Fibroblast of pulmonary artery (primary cell): ENCODE measurements at regions not wholly inside any gene's neighbourhood (a gene's known extent, or its start where the extent isn't known, plus 50 kb on each side); places are given as distances from the start of the nearest gene placed in this dataset.

Experiments
- DNase-seq: peaks from one replicate; pipeline ENCODE4 v3.0.0-alpha.2; 2010; ENCODE audit warnings: low read depth
- H3K4me3 ChIP-seq: replicated peaks from 2 replicates; pipeline ENCODE4 v1.5.1; 2011; ENCODE audit warnings: low read depth, mild to moderate bottlenecking, control low read depth, low read length, moderate library complexity
- TF ChIP-seq, protein P1 (sequence below): IDR thresholded peaks from 2 replicates; pipeline ENCODE4 v1.5.1; 2011; ENCODE audit warnings: mild to moderate bottlenecking, control low read depth, low read length, inconsistent platforms; ENCODE audit errors: missing control alignments

GRCh38 chr3:98986073-98986472 lies 84.6 kb upstream of the DCBLD2 start:
- TF ChIP-seq, protein P1, sequence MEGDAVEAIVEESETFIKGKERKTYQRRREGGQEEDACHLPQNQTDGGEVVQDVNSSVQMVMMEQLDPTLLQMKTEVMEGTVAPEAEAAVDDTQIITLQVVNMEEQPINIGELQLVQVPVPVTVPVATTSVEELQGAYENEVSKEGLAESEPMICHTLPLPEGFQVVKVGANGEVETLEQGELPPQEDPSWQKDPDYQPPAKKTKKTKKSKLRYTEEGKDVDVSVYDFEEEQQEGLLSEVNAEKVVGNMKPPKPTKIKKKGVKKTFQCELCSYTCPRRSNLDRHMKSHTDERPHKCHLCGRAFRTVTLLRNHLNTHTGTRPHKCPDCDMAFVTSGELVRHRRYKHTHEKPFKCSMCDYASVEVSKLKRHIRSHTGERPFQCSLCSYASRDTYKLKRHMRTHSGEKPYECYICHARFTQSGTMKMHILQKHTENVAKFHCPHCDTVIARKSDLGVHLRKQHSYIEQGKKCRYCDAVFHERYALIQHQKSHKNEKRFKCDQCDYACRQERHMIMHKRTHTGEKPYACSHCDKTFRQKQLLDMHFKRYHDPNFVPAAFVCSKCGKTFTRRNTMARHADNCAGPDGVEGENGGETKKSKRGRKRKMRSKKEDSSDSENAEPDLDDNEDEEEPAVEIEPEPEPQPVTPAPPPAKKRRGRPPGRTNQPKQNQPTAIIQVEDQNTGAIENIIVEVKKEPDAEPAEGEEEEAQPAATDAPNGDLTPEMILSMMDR: no peak
- no peak overlapping the region for H3K4me3 ChIP-seq
- peak; percentile 80 for DNase-seq

- DNase-seq: peak; percentile 53
- TF ChIP-seq, protein P1: peak; percentile 17
- no peak overlapping the region for H3K4me3 ChIP-seq
These were observed 83.9 kb upstream of the DCBLD2 start for GRCh38 chr3:98985431-98985830.

GRCh38 chr3:98984024-98984423 lies 82.5 kb upstream of the DCBLD2 start:
- TF ChIP-seq, protein P1: no peak
- no peak overlapping the region for H3K4me3 ChIP-seq

DNA sequence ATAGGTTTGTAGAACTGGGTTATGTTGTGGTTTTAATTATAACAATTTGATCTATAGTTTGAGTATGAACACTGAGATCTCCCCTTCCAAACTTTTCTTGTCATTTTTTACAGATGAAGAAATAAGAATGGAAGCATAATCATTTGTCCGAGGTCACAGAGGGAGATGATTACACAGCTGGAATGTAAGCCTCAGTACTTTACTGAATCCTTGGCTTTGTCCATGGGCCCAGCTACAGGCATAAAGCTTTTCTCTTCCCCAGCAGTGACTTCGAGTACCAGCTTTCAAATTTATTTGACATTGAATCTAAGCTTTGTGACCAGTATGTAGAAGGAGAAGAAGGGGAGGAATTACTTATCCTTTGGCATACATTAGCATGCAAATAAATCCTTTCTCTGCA lies 80.9 kb upstream of the DCBLD2 start:
- DNase-seq: no peak
- no peak overlapping the region for H3K4me3 ChIP-seq
- TF ChIP-seq, protein P1: no peak

More at GRCh38 chr3:98984024-98984423, 82.5 kb upstream of the DCBLD2 start:
- no peak for DNase-seq

DNA sequence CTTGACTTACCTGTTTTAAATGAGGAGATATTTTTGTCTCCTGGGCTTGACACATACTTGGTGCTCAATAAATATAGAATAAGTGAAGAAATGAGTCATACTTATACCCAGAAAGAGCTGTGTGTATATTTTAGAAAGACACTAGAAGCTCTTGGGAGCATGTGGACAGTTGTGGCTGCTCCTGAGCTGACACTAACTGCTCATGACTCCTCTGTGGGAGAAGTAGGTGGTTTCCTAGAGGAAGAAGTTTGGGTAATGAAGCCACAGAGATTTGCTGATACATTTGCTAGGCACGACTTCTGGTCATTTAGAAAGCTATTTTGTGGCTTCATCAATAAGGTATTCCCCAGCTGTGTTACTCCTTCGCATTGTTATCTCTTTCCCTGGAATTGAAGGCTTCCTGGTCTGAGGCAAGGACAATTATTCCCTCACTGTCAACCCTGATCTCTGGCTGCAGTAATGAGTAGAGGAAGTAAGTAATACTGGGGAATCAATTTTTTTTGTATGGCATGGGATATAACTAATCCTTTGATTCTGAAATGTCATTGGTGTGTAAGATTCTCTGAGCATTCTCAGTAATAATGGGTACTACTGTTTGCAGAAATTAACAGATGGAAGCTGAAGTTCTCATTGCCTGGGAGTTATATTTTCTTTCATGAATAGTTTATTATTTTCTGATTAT lies 79.6 kb upstream of the DCBLD2 start:
- peak overlapping the region; percentile 3 for H3K4me3 ChIP-seq
- TF ChIP-seq, protein P1: no peak
- DNase-seq: peak; percentile 39

DNA sequence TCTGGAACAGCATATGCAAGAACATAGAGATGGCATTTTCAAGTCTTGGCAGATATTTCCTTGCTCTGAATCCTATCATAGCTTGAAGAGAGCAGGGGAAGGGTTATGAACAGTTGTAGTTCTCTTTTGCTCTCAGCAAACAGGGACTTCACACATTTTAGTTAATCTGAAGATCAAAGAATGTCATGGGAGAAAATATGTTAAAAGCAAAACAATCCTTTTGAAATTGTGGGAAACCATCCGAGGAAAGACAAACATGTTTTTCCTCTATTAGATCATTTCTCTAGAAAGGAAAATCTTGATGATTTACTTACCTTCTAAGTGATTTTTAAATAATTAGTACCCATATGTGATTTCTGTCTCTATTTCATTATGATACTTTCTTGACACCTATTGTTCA lies 77.8 kb upstream of the DCBLD2 start:
- H3K4me3 ChIP-seq: no peak overlapping the region
- DNase-seq: no peak
- TF ChIP-seq, protein P1: no peak
